Embryonic facial prominence (tissue), 1 donor: ENCODE measurements at regions not wholly inside any gene's neighbourhood (a gene's known extent, or its start where the extent isn't known, plus 50 kb on each side); places are given as distances from the start of the nearest gene placed in this dataset.

ENCODE experiments used
- DNase-seq: peaks from one replicate; pipeline ENCODE4 v3.0.0-alpha.2; 2016; ENCODE audit errors: extremely low spot score

GRCh38 chr1:222038971-222039370, 297.1 kb upstream of the DUSP10 start:
- no peak for DNase-seq

GRCh38 chr1:222037720-222038119, 295.8 kb upstream of the DUSP10 start:
- no peak for DNase-seq

- no peak for DNase-seq
Measured at GRCh38 chr1:222034790-222035189, 292.9 kb upstream of the DUSP10 start.

- DNase-seq: no peak
Measured at GRCh38 chr1:222033450-222033849, 291.6 kb upstream of the DUSP10 start.

GRCh38 chr1:222031318-222031717, 289.4 kb upstream of the DUSP10 start:
- no peak for DNase-seq

- DNase-seq: no peak
Measured at GRCh38 chr1:222028676-222029075, 286.8 kb upstream of the DUSP10 start.

- DNase-seq: no peak
Measured at GRCh38 chr1:222028116-222028515, 286.2 kb upstream of the DUSP10 start.

GRCh38 chr1:222026280-222026679, 284.4 kb upstream of the DUSP10 start:
- no peak for DNase-seq

GRCh38 chr1:222023025-222023424, 281.1 kb upstream of the DUSP10 start:
- DNase-seq: no peak

GRCh38 chr1:222021129-222021528, 279.2 kb upstream of the DUSP10 start:
- DNase-seq: no peak

GRCh38 chr1:222020553-222020952, 278.7 kb upstream of the DUSP10 start:
- no peak for DNase-seq

GRCh38 chr1:222019029-222019428, 277.1 kb upstream of the DUSP10 start:
- no peak for DNase-seq

GRCh38 chr1:222018041-222018440, 276.2 kb upstream of the DUSP10 start:
- DNase-seq: no peak

GRCh38 chr1:222015686-222016085, 273.8 kb upstream of the DUSP10 start:
- no peak for DNase-seq

- DNase-seq: no peak
Measured at GRCh38 chr1:222014001-222014400, 272.1 kb upstream of the DUSP10 start.

- no peak for DNase-seq
Measured at GRCh38 chr1:222012816-222013215, 270.9 kb upstream of the DUSP10 start.

- DNase-seq: no peak
Measured at GRCh38 chr1:222010306-222010705, 268.4 kb upstream of the DUSP10 start.

- DNase-seq: no peak
Measured at GRCh38 chr1:222009105-222009730, 267.3 kb upstream of the DUSP10 start.

GRCh38 chr1:222006715-222007114, 264.8 kb upstream of the DUSP10 start:
- no peak for DNase-seq

GRCh38 chr1:222004784-222005183, 262.9 kb upstream of the DUSP10 start:
- DNase-seq: no peak

- no peak for DNase-seq
Measured at GRCh38 chr1:222004034-222004433, 262.1 kb upstream of the DUSP10 start.

GRCh38 chr1:222002503-222002902, 260.6 kb upstream of the DUSP10 start:
- DNase-seq: no peak

GRCh38 chr1:222000131-222000530, 258.2 kb upstream of the DUSP10 start:
- DNase-seq: no peak

GRCh38 chr1:221998781-221999180, 256.9 kb upstream of the DUSP10 start:
- no peak for DNase-seq
